HEK293 (cell line): ENCODE measurements at regions not wholly inside any gene's neighbourhood (a gene's known extent, or its start where the extent isn't known, plus 50 kb on each side); places are given as distances from the start of the nearest gene placed in this dataset.

Source experiments
- CTCF ChIP-seq: fragments of 450-650 bp; formaldehyde crosslinking; IDR thresholded peaks from 2 replicates; pipeline ENCODE4 v1.5.1; 2016; ENCODE audit warnings: missing biosample characterization, missing genetic modification characterization
- SP2 ChIP-seq: fragments of 450-650 bp; formaldehyde crosslinking; IDR thresholded peaks from 2 replicates; pipeline ENCODE4 v1.5.1; 2016; ENCODE audit warnings: missing biosample characterization, missing genetic modification characterization
- ZFP41 ChIP-seq: fragments of 450-650 bp; formaldehyde crosslinking; IDR thresholded peaks from 2 replicates; pipeline ENCODE4 v1.5.1; 2016; ENCODE audit warnings: missing biosample characterization, missing genetic modification characterization, borderline replicate concordance
- ZNF169 ChIP-seq: fragments of 450-650 bp; formaldehyde crosslinking; IDR thresholded peaks from 2 replicates; pipeline ENCODE4 v1.5.1; 2016; ENCODE audit warnings: missing biosample characterization, missing genetic modification characterization

GRCh38 chr14:40009771-40010170 lies 577.5 kb upstream of the FBXO33 start:
- TF ChIP-seq CTCF (tag by site-specific recombination) (no peak), ZNF169 (tag by site-specific recombination) (no peak), ZFP41 (tag by site-specific recombination) (no peak), SP2 (tag by site-specific recombination) (no peak)
